GM18867 (cell line): ENCODE measurements at regions not wholly inside any gene's neighbourhood (a gene's known extent, or its start where the extent isn't known, plus 50 kb on each side); places are given as distances from the start of the nearest gene placed in this dataset.
"Not testable (repeated sequence)": the region's sequence is repeated elsewhere in the genome, so short reads cannot be mapped to it uniquely, and the experiment has no call there.

Source experiments
- ATAC-seq: cut with Tn5 transposase; IDR thresholded peaks from one replicate; pipeline ENCODE4 v1.9.1; 2021; ENCODE audit warnings: mild to moderate bottlenecking, moderate library complexity; ENCODE audit not compliant: unreplicated experiment

DNA sequence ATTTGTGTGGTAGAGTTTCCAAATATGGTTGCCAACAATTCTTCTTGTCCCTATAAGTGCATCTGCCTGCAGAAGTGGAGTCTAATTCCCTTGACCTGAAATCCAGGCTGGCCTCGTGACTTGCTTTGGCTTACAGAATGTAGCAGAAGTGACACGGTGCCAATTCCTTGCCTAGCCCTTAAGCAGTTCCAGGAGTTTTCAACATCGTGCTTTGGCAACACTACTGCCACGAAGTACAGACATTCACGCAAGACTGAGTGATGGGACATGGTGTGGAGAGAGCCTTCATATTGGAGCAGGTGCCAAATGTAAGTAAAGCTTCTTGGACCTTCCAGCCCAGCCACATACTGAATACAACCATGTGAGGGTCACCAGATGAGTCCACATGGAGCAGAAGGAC lies 92.9 kb upstream of the NEK6 start:
- ATAC-seq, result no peak

DNA sequence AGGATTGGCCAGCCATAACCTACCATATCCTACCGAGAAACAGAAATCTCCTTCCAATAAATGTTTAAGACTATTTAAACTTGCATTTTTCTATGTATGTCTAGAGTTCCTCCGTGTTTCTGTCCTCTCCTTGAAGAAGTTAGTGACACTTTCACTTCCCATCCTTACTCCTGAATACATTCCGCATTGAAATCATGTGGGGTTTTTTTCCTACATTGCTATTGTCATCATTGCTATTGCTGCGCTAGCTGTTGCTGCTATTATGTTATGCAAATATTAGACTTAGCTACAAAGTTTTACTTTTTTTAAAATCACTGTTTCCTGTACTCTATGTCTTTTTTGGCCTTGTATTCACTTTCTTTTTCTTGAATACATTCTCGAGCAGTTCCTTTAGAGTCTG lies 83.3 kb upstream of the NEK6 start:
- ATAC-seq, result no peak

DNA sequence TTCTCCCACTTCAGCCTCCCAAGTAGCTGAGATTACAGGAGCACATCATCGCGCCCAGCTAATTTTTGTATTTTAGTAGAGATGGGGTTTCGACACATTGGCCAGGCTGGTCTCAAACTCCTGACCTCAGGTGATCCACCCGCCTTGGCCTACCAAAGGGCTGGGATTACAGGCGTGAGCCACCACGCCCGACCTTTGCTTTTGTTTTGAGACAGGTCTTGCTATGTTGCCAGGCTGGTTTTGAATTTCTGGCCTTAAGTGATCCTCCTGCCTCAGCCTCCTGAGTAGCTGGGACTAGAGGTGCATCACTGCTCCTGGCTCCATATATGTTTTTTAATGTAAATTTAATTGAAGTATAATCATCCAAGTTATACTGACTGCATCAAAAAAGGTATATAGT lies 80.2 kb upstream of the NEK6 start:
- not testable (repeated sequence) for ATAC-seq

GRCh38 chr9:124179196-124180071 lies 78.3 kb upstream of the NEK6 start:
- ATAC-seq, result no peak

DNA sequence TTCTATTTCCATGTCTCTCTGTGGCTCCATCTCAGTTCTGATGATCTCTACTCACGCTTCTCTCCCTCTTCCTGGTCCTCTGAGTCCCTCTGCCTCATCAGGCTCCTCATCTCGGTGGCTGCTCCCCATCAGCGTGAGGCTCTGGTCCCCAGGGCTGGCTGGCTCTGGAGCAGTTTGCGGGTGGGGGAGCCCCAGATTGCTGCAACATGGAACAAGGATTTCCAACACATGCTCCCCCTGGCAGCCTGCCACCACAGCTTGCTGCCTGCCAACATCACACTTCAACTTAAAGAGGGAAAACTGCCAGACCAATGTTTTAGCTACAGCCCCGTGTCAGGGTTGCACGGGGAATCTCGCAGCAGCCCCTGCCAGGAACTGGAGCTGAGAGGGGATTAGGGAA lies 77.2 kb upstream of the NEK6 start:
- ATAC-seq, result no peak

DNA sequence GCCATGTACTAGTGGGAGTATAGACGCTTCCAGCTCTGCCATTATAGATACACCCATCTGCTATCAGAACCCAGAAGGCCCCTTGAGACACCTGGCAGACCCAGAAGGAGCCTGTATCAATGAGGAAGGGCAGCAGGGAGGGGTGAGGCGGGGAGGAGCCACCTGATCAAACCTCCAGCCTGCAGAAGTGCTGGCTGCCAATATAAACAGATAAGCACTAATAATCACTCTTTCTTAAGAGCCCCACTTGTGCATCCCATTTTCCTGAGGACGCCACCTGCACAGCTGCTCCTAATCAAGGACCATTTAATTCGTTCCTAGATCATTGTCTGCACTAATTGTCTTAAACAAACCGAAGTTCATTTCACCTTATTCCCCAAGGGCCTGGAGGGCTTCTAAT lies 75.0 kb upstream of the NEK6 start:
- no peak for ATAC-seq

- ATAC-seq, result no peak
These were observed 74.0 kb upstream of the NEK6 start for GRCh38 chr9:124183772-124184171.

DNA sequence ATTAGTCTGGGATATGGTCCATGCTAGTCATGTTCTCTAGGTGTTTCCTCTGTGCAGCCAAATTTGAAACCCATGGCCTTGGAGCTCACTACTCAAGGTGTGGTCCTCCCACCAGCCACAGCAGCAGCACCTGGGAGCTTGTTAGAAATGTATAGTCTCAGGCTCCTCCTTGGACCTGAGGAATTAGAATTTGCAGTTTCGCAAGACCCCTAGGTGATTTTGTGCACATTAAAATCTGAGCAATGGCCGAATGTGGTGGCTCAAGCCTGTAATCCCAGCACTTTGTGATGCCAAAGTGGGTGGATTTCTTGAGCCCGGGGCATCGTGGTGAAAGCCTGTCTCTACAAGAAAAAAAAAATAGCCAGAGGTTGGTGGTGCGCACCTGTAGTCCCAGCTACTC lies 72.3 kb upstream of the NEK6 start:
- no peak for ATAC-seq

GRCh38 chr9:124187311-124187710 lies 70.4 kb upstream of the NEK6 start:
- ATAC-seq, result no peak

DNA sequence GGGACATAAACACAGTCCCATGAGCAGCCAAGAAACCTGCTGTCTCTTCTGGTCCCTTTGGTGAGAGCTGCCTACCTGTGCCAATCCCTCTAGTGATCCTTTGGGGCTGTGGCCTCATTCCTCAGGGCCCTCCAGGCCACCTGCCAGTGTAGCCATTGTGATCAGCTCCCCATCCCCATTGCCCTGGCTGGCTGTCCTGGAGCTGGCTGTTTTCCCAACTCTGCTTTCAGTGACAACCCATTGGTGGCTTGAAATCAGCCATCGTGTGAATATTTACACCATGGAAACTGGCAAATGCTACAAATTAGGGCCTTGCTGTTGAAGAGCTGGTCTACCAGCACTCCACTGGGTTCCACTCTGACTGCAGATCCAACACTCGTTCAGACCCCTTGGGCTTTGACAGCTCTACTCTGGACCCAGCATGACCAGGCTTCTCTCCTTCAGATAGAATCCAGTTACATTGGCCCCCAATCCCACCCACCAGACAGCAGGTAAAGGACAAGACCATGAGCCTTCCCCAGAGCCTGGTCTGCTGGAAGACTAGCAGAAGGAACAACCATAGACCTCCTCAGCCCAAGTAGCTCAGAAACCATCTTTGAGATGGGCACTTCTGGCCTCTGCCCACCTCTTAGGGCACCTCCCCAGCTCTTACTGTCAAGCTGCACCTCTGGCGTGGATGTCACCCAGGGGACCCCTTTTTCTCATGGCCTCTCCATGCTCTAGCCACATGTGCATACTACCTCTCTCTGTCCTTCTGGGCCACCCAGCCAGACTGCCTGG lies 69.2 kb upstream of the NEK6 start:
- no peak for ATAC-seq

GRCh38 chr9:124190761-124191160 lies 67.0 kb upstream of the NEK6 start:
- ATAC-seq, result no peak

DNA sequence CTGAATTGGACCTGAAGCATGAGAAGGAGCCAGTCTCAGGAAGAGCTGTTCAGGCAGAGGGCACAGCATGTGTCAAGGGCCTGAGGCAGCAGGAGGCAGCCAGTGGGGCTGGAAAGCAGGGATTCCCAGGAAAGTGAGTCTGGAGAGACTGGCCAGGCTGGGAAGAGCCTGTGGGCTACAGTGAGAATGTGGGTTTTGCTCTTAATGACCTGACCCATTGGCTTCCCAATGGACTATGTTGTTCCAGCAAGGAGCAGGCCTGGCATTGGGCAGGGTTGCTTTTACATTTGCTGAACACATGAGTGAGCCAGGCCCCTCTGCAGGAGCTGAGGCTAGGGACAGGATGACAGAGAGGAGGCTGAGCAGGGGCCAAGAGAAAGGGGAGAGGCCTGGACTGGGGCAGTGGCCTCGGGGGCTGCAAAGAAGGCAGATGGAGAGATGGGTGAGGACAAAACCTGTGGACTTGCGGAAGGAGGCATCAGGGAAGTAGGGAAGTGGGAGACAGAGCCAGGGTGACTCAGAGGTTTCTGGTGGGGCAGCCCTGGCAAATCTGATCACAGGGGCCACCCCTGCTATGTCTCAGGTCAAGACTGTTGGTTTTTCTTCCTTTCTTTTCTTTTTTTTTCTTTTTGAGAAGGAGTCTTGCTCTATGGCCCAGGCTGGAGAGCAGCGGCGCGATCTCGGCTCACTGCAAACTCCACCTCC lies 65.9 kb upstream of the NEK6 start:
- ATAC-seq, result no peak

- no peak for ATAC-seq
These were observed 61.0 kb upstream of the NEK6 start for GRCh38 chr9:124196814-124197176.

DNA sequence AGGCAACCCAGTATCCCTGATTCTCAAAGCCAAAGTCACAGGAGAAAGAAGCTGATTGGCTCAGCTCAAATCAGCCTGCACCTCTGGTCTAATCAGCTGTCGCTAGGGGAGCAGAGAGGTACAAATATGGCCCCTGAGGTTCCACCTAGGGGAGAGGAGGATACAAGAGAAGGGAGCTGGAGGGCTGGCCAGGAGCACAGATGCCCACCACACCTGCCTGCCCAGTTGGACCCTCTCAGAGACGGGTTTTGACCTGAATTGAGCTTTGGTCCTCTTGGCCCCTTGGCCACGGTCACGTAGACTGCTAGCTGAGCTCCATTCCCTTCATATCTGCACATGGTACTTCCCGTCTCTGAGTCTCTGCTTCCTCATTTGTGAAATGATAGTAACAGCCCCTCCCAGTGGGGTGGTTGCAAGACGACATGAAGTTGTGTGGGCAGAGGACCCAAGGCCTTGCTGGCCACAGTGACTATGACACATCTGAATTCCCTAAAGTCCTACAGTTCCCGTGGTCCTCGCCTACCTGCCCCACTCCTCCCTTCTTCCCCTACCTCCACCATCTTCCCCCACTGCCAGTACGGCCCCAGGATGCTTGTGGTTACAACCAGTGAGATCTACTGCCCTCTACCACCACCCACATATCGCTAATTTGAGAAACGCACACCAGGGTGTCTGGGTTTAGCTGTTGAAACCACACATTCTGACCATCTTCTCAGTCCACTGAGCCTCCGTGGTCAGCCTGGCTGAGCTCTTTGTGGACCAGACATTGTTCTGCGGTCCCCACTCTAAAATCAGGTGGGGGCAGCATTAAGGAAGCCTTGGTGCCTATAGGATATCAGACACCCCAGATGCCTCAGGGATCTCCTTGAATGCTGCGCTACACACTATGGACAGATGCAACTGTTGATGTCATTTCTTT lies 60.3 kb upstream of the NEK6 start:
- ATAC-seq, result peak; percentile 64

- ATAC-seq, result no peak
These were observed 59.4 kb upstream of the NEK6 start for GRCh38 chr9:124198331-124198730.

GRCh38 chr9:124198948-124199347 lies 58.8 kb upstream of the NEK6 start:
- no peak for ATAC-seq

GRCh38 chr9:124199474-124199873 lies 58.3 kb upstream of the NEK6 start:
- ATAC-seq, result no peak

GRCh38 chr9:124202447-124202971 lies 55.2 kb upstream of the NEK6 start:
- peak; percentile 74 for ATAC-seq

DNA sequence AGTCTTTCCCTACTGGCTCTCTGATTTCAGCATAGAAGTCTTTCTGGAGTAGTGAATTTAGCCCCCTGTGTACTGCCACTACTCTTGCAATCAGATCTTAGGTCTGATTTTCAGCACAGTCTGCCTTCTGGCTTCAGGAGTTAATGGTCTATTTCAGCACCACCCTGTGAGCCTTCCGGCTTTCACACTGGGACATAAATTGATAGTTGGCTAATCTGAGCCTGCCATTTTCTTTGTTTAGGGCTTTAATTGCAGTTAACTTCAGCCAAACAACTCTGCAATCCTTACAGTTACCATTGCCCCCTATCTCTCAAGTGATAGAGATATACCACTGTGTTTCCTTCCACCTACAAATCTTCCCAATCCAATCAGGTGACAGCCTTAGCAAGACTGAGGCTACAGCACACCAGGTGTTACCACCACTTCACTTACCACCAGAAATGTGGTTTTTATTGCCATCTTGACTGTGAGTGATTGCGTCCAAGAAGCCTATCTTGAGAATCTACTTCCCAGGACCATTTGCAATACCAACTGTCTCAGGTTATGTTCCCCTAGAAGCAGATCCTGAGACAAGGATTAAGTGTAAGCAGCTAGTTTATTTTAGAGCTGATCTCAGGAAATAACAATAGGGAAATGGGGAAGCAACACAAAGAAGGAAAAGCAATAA lies 51.9 kb upstream of the NEK6 start:
- ATAC-seq, result no peak

DNA sequence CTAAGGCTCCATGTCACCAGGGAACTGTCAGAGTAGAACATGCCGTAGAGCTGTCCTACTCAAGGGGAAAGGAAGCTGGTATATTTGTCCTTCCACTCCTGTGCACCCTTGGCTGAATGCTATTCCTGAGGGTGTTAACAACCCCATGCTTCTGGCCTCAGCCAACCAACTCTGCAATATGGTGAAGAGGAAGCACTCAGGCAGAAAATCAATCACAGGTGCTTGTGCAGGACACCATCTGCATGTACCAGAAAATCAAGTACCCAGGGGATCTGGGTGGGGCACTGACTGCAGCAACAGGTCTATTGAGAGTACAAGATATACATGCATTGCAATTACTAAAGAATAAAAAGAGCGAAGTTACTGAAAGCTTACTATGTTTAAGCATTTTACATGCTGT lies 51.4 kb upstream of the NEK6 start:
- no peak for ATAC-seq
